ENCODE measurements at regions not wholly inside any gene's neighbourhood (a gene's known extent, or its start where the extent isn't known, plus 50 kb on each side); places are given as distances from the start of the nearest gene placed in this dataset.

GRCh38 chr7:126157391-126157790 is 1095.3 kb downstream of the GRM8 start (continued):
- TF ChIP-seq, protein P1, sequence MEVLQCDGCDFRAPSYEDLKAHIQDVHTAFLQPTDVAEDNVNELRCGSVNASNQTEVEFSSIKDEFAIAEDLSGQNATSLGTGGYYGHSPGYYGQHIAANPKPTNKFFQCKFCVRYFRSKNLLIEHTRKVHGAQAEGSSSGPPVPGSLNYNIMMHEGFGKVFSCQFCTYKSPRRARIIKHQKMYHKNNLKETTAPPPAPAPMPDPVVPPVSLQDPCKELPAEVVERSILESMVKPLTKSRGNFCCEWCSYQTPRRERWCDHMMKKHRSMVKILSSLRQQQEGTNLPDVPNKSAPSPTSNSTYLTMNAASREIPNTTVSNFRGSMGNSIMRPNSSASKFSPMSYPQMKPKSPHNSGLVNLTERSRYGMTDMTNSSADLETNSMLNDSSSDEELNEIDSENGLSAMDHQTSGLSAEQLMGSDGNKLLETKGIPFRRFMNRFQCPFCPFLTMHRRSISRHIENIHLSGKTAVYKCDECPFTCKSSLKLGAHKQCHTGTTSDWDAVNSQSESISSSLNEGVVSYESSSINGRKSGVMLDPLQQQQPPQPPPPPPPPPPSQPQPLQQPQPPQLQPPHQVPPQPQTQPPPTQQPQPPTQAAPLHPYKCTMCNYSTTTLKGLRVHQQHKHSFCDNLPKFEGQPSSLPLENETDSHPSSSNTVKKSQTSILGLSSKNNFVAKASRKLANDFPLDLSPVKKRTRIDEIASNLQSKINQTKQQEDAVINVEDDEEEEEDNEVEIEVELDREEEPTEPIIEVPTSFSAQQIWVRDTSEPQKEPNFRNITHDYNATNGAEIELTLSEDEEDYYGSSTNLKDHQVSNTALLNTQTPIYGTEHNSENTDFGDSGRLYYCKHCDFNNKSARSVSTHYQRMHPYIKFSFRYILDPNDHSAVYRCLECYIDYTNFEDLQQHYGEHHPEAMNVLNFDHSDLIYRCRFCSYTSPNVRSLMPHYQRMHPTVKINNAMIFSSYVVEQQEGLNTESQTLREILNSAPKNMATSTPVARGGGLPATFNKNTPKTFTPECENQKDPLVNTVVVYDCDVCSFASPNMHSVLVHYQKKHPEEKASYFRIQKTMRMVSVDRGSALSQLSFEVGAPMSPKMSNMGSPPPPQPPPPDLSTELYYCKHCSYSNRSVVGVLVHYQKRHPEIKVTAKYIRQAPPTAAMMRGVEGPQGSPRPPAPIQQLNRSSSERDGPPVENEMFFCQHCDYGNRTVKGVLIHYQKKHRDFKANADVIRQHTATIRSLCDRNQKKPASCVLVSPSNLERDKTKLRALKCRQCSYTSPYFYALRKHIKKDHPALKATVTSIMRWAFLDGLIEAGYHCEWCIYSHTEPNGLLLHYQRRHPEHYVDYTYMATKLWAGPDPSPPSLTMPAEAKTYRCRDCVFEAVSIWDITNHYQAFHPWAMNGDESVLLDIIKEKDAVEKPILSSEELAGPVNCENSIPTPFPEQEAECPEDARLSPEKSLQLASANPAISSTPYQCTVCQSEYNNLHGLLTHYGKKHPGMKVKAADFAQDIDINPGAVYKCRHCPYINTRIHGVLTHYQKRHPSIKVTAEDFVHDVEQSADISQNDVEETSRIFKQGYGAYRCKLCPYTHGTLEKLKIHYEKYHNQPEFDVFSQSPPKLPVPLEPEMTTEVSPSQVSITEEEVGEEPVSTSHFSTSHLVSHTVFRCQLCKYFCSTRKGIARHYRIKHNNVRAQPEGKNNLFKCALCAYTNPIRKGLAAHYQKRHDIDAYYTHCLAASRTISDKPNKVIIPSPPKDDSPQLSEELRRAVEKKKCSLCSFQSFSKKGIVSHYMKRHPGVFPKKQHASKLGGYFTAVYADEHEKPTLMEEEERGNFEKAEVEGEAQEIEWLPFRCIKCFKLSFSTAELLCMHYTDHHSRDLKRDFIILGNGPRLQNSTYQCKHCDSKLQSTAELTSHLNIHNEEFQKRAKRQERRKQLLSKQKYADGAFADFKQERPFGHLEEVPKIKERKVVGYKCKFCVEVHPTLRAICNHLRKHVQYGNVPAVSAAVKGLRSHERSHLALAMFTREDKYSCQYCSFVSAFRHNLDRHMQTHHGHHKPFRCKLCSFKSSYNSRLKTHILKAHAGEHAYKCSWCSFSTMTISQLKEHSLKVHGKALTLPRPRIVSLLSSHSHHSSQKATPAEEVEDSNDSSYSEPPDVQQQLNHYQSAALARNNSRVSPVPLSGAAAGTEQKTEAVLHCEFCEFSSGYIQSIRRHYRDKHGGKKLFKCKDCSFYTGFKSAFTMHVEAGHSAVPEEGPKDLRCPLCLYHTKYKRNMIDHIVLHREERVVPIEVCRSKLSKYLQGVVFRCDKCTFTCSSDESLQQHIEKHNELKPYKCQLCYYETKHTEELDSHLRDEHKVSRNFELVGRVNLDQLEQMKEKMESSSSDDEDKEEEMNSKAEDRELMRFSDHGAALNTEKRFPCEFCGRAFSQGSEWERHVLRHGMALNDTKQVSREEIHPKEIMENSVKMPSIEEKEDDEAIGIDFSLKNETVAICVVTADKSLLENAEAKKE (CRISPR knock-in tag; IDR thresholded peaks at IDR 0.05), result no peak
- no peak for TF ChIP-seq EZH2 (IDR thresholded peaks at IDR 0.05; ENCODE audit: low read depth, unreplicated experiment)

DNA sequence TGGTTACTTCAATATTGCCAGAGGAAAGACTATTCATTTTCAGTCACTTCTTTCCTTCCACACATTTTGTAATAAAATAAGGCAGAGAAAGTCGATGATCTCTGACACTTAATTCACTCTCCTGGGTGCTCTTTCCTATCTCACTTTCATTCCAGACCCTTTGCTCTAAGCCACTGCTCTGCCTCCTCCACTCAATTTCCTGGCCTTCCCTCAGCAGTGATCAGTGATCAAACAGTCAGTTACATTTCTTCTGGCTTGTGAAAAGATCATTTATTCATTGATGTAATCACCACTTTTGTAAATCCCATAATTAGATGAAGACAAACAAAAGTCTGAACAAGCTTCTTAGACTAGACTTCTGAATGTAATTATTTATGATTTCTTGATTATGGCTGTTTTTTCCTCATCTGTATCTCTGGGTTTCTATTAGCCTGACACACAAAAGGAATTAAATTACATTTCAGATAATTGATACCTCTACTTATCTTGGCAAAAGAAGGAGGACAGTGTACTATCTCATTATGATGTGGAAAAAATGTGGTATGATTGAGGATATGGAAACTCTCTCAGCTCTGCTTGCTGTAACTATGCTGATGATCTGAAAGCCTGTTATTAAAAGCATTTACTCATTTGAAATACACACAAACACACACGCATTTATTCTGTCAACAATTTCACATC is 1102.3 kb downstream of the GRM8 start:
- H3K36me3 Mint-ChIP-seq (ENCODE audit: low read depth), result no peaks in the 10 kb centered on the region
- H3K36me3 ChIP-seq (ENCODE audit: insufficient read depth), result no peaks in the 10 kb centered on the region
- no peaks in the 10 kb centered on the region; the same call in 2 of the 3 replicates for H3K4me1 Mint-ChIP-seq
- no peak for DNase-seq (ENCODE audit: low spot score)
- H2AFZ ChIP-seq, result no peak overlapping the region
- H3K9me2 ChIP-seq (ENCODE audit: insufficient read depth), result no peaks in the 10 kb centered on the region
- H3K4me2 ChIP-seq, result no peak overlapping the region
- no peak overlapping the region for H3K27ac Mint-ChIP-seq
- no peak overlapping the region for H3K4me3 Mint-ChIP-seq
- H3K27me3 ChIP-seq (ENCODE audit: insufficient read depth), result no peaks in the 10 kb centered on the region
- no peaks in the 10 kb centered on the region for H3K79me2 ChIP-seq (replicated peaks; ENCODE audit: insufficient read depth)
- H3K27me3 Mint-ChIP-seq (ENCODE audit: insufficient read depth, low read depth, poor library complexity), result no peaks in the 10 kb centered on the region
- no peak overlapping the region for H3K27ac ChIP-seq (ENCODE audit: low read depth)
- no peaks in the 10 kb centered on the region for H3K9me3 Mint-ChIP-seq
- H3K4me3 ChIP-seq, result no peak overlapping the region
- H3K4me1 ChIP-seq (ENCODE audit: insufficient read depth), result no peaks in the 10 kb centered on the region
- no peaks in the 10 kb centered on the region for H4K20me1 ChIP-seq (replicated peaks; ENCODE audit: insufficient read depth)
- no peaks in the 10 kb centered on the region for H3F3A ChIP-seq (replicated peaks; ENCODE audit: low read depth)
- no peak for ATAC-seq
- TF ChIP-seq JUNB (IDR thresholded peaks at IDR 0.05; ENCODE audit: unreplicated experiment), result no peak
- TF ChIP-seq, protein P2, sequence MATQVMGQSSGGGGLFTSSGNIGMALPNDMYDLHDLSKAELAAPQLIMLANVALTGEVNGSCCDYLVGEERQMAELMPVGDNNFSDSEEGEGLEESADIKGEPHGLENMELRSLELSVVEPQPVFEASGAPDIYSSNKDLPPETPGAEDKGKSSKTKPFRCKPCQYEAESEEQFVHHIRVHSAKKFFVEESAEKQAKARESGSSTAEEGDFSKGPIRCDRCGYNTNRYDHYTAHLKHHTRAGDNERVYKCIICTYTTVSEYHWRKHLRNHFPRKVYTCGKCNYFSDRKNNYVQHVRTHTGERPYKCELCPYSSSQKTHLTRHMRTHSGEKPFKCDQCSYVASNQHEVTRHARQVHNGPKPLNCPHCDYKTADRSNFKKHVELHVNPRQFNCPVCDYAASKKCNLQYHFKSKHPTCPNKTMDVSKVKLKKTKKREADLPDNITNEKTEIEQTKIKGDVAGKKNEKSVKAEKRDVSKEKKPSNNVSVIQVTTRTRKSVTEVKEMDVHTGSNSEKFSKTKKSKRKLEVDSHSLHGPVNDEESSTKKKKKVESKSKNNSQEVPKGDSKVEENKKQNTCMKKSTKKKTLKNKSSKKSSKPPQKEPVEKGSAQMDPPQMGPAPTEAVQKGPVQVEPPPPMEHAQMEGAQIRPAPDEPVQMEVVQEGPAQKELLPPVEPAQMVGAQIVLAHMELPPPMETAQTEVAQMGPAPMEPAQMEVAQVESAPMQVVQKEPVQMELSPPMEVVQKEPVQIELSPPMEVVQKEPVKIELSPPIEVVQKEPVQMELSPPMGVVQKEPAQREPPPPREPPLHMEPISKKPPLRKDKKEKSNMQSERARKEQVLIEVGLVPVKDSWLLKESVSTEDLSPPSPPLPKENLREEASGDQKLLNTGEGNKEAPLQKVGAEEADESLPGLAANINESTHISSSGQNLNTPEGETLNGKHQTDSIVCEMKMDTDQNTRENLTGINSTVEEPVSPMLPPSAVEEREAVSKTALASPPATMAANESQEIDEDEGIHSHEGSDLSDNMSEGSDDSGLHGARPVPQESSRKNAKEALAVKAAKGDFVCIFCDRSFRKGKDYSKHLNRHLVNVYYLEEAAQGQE (IDR thresholded peaks at IDR 0.05; ENCODE audit: unreplicated experiment), result no peak
- TF ChIP-seq STAT1 (IDR thresholded peaks at IDR 0.05; ENCODE audit: unreplicated experiment), result no peak
- no peak for TF ChIP-seq ZNF114 (CRISPR knock-in tag; IDR thresholded peaks at IDR 0.05)
- no peak for TF ChIP-seq NANOG (IDR thresholded peaks at IDR 0.05; ENCODE audit: borderline replicate concordance)
- TF ChIP-seq ZNF331 (CRISPR knock-in tag; IDR thresholded peaks at IDR 0.05; ENCODE audit: low read depth), result no peak
- TF ChIP-seq CTCF (conservative IDR thresholded peaks at IDR 0.05; ENCODE audit: low read depth in 2 of 2), result no peak
- no peak for TF ChIP-seq EZH2 (IDR thresholded peaks at IDR 0.05; ENCODE audit: low read depth, unreplicated experiment)
- no peak for TF ChIP-seq CREB1 (CRISPR knock-in tag; IDR thresholded peaks at IDR 0.05; ENCODE audit: low read depth)
- TF ChIP-seq EZH2phosphoT487 (IDR thresholded peaks at IDR 0.05; ENCODE audit: unreplicated experiment), result no peak

Data from GM23338 (cell line).